BLaER1 treated with 17β-estradiol and CSF1 and Interleukin-3, amounts not matched to agents 10 nM and 100 nM (cell line): ENCODE measurements at regions not wholly inside any gene's neighbourhood (a gene's known extent, or its start where the extent isn't known, plus 50 kb on each side); places are given as distances from the start of the nearest gene placed in this dataset.
"Not testable (repeated sequence)": the region's sequence is repeated elsewhere in the genome, so short reads cannot be mapped to it uniquely, and the experiment has no call there.

Experiments
- H3K27ac ChIP-seq, 11 experiments: shearing (Covaris generic); formaldehyde crosslinking; 2 replicates each; pipeline ENCODE4 v1.8.1; 2022
- H3K27me3 ChIP-seq, 11 experiments: shearing (Covaris generic); formaldehyde crosslinking; 2 replicates each; pipeline ENCODE4 v1.8.1; 2022
- H3K36me3 ChIP-seq, 11 experiments: shearing (Covaris generic); formaldehyde crosslinking; 2 replicates each; pipeline ENCODE4 v1.8.1; 2022
- H3K4me1 ChIP-seq, 10 experiments: shearing (Covaris generic); formaldehyde crosslinking; 2 replicates each; pipeline ENCODE4 v1.8.1; 2022
- H3K4me2 ChIP-seq, 11 experiments: shearing (Covaris generic); formaldehyde crosslinking; 2 replicates each; pipeline ENCODE4 v1.8.1; 2022
- H3K4me3 ChIP-seq, 10 experiments: shearing (Covaris generic); formaldehyde crosslinking; 2 replicates each; pipeline ENCODE4 v1.8.1; 2022
- H3K9ac ChIP-seq, 11 experiments: shearing (Covaris generic); formaldehyde crosslinking; 2 replicates each; pipeline ENCODE4 v1.8.1; 2022
- H3K9me3 ChIP-seq, 11 experiments: shearing (Covaris generic); formaldehyde crosslinking; replicated peaks in 1 of 11; 2 replicates each; pipeline ENCODE4 v1.8.1; 2022
- H4K20me1 ChIP-seq, 11 experiments: shearing (Covaris generic); formaldehyde crosslinking; 2 replicates each; pipeline ENCODE4 v1.8.1; 2022
- Cebpa-rat ChIP-seq, 11 experiments: shearing (Covaris generic); IDR thresholded peaks; 2 replicates each; pipeline ENCODE4 v1.8.1; 2022

GRCh38 chrX:40530509-40530908, 50.3 kb upstream of the ATP6AP2 start:
- H3K27me3 ChIP-seq, result peaks cover 0 to 4% (median 0%) of the 10 kb centered on the region in 11 experiments; a peak in 1 of 22 replicates
- no peak overlapping the region for H3K9ac ChIP-seq
- H4K20me1 ChIP-seq, result no peaks in the 10 kb centered on the region; a peak in 1 of 22 replicates
- no peak overlapping the region for H3K4me2 ChIP-seq
- TF ChIP-seq Cebpa-rat (IDR thresholded peaks at IDR 0.05), result no peak
- no peaks in the 10 kb centered on the region for H3K36me3 ChIP-seq
- H3K4me3 ChIP-seq, result no peak overlapping the region
- H3K4me1 ChIP-seq, result no peaks in the 10 kb centered on the region
- peaks cover 0 to 6% (median 0%) of the 10 kb centered on the region in 11 experiments; a peak in 1 of 22 replicates for H3K9me3 ChIP-seq
- H3K27ac ChIP-seq, result no peak overlapping the region

- H3K4me1 ChIP-seq, result no peaks in the 10 kb centered on the region
- H4K20me1 ChIP-seq, result no peaks in the 10 kb centered on the region; a peak in 1 of 22 replicates
- H3K9me3 ChIP-seq, result peaks cover 0 to 6% (median 0%) of the 10 kb centered on the region in 11 experiments; a peak in 1 of 22 replicates
- no peak overlapping the region for H3K4me3 ChIP-seq
- H3K27me3 ChIP-seq, result peaks cover 0 to 4% (median 0%) of the 10 kb centered on the region in 11 experiments; a peak in 2 of 22 replicates
- TF ChIP-seq Cebpa-rat (IDR thresholded peaks at IDR 0.05), result no peak
- H3K36me3 ChIP-seq, result no peaks in the 10 kb centered on the region
- no peak overlapping the region for H3K4me2 ChIP-seq
- H3K27ac ChIP-seq, result no peak overlapping the region
- H3K9ac ChIP-seq, result no peak overlapping the region
These were observed 53.2 kb upstream of the ATP6AP2 start for GRCh38 chrX:40527543-40527942.

- H3K4me1 ChIP-seq, result no peaks in the 10 kb centered on the region
- no peak overlapping the region for H3K27ac ChIP-seq
- H3K4me3 ChIP-seq, result no peak overlapping the region
- TF ChIP-seq Cebpa-rat (IDR thresholded peaks at IDR 0.05), result no peak
- peaks cover 0 to under 1% (median 0%) of the 10 kb centered on the region in 11 experiments; a peak in 2 of 22 replicates for H3K27me3 ChIP-seq
- no peak overlapping the region for H3K4me2 ChIP-seq
- H3K9ac ChIP-seq, result no peak overlapping the region
- H3K36me3 ChIP-seq, result no peaks in the 10 kb centered on the region
- H4K20me1 ChIP-seq, result no peaks in the 10 kb centered on the region; a peak in 1 of 22 replicates
- H3K9me3 ChIP-seq, result peaks cover 0 to 6% (median 0%) of the 10 kb centered on the region in 11 experiments; a peak in 1 of 22 replicates
These were observed 54.4 kb upstream of the ATP6AP2 start for GRCh38 chrX:40526412-40526811.

- H3K9me3 ChIP-seq, H4K20me1 ChIP-seq, H3K36me3 ChIP-seq, H3K27ac ChIP-seq, H3K4me1 ChIP-seq, H3K4me3 ChIP-seq, H3K4me2 ChIP-seq, H3K9ac ChIP-seq, H3K27me3 ChIP-seq: not testable (repeated sequence)
These were observed 54.9 kb upstream of the ATP6AP2 start for GRCh38 chrX:40525901-40526300.

GRCh38 chrX:40524423-40524822, 56.3 kb upstream of the ATP6AP2 start:
- no peak for TF ChIP-seq Cebpa-rat (IDR thresholded peaks at IDR 0.05)
- no peaks in the 10 kb centered on the region for H3K4me1 ChIP-seq

GRCh38 chrX:40523852-40524251, 56.9 kb upstream of the ATP6AP2 start:
- H3K27ac ChIP-seq, result no peak overlapping the region
- H3K4me1 ChIP-seq, result no peaks in the 10 kb centered on the region
- TF ChIP-seq Cebpa-rat (IDR thresholded peaks at IDR 0.05), result no peak
- no peak overlapping the region for H3K9ac ChIP-seq
- no peaks in the 10 kb centered on the region; a peak in 2 of 22 replicates for H3K27me3 ChIP-seq
- no peaks in the 10 kb centered on the region; a peak in 1 of 22 replicates for H4K20me1 ChIP-seq
- no peak overlapping the region for H3K4me3 ChIP-seq
- peaks cover 0 to 6% (median 0%) of the 10 kb centered on the region in 11 experiments; a peak in 1 of 22 replicates for H3K9me3 ChIP-seq
- no peaks in the 10 kb centered on the region for H3K36me3 ChIP-seq
- no peak overlapping the region for H3K4me2 ChIP-seq

More at GRCh38 chrX:40524423-40524822, 56.3 kb upstream of the ATP6AP2 start:
- Histone ChIP-seq H3K9me3 (peaks cover 0 to 6% (median 0%) of the 10 kb centered on the region in 11 experiments; a peak in 1 of 22 replicates), H3K27ac (no peak overlapping the region), H3K27me3 (no peaks in the 10 kb centered on the region; a peak in 2 of 22 replicates), H4K20me1 (no peaks in the 10 kb centered on the region; a peak in 1 of 22 replicates), H3K36me3 (no peaks in the 10 kb centered on the region), H3K4me3 (no peak overlapping the region), H3K4me2 (no peak overlapping the region), H3K9ac (no peak overlapping the region)

- H3K9ac ChIP-seq, result no peak overlapping the region
- H3K36me3 ChIP-seq, result no peaks in the 10 kb centered on the region
- H3K27me3 ChIP-seq, result no peaks in the 10 kb centered on the region; a peak in 2 of 22 replicates
- TF ChIP-seq Cebpa-rat (IDR thresholded peaks at IDR 0.05), result no peak
- H3K9me3 ChIP-seq, result no peaks in the 10 kb centered on the region
- no peak overlapping the region for H3K27ac ChIP-seq
- no peaks in the 10 kb centered on the region for H3K4me1 ChIP-seq
- H3K4me2 ChIP-seq, result no peak overlapping the region
- no peaks in the 10 kb centered on the region; a peak in 1 of 22 replicates for H4K20me1 ChIP-seq
- H3K4me3 ChIP-seq, result no peak overlapping the region
These were observed 58.8 kb upstream of the ATP6AP2 start for GRCh38 chrX:40521868-40522450.

- Histone ChIP-seq H3K27ac (no peak overlapping the region), H3K9ac (no peak overlapping the region), H3K4me3 (no peak overlapping the region), H4K20me1 (no peaks in the 10 kb centered on the region), H3K36me3 (no peaks in the 10 kb centered on the region), H3K4me2 (no peak overlapping the region), H3K4me1 (peaks cover 0 to 6% (median 0%) of the 10 kb centered on the region in 10 experiments; a peak in 2 of 20 replicates), H3K9me3 (peaks cover 0 to 26% (median 10%) of the 10 kb centered on the region in 11 experiments; a peak in 17 of 22 replicates), H3K27me3 (no peaks in the 10 kb centered on the region; a peak in 1 of 22 replicates)
- TF ChIP-seq Cebpa-rat (IDR thresholded peaks at IDR 0.05), result no peak
These were observed 66.4 kb upstream of the ATP6AP2 start for GRCh38 chrX:40514376-40514775.

GRCh38 chrX:40513835-40514234, 66.9 kb upstream of the ATP6AP2 start:
- peaks cover 0 to 5% (median 0%) of the 10 kb centered on the region in 11 experiments; a peak in 4 of 22 replicates for H3K27me3 ChIP-seq
- H3K27ac ChIP-seq, result no peak overlapping the region
- H3K9me3 ChIP-seq, result peaks cover 0 to 26% (median 10%) of the 10 kb centered on the region in 11 experiments; a peak in 17 of 22 replicates
- no peak for TF ChIP-seq Cebpa-rat (IDR thresholded peaks at IDR 0.05)
- no peak overlapping the region for H3K4me3 ChIP-seq
- H4K20me1 ChIP-seq, result no peaks in the 10 kb centered on the region
- peaks cover 0 to 7% (median 0%) of the 10 kb centered on the region in 10 experiments; a peak in 2 of 20 replicates for H3K4me1 ChIP-seq
- H3K36me3 ChIP-seq, result no peaks in the 10 kb centered on the region
- H3K9ac ChIP-seq, result no peak overlapping the region
- no peak overlapping the region for H3K4me2 ChIP-seq

- H3K4me2 ChIP-seq, result no peak overlapping the region
- no peak overlapping the region for H3K4me3 ChIP-seq
- H3K4me1 ChIP-seq, result peaks cover 0 to 15% (median under 1%) of the 10 kb centered on the region in 10 experiments; a peak in 7 of 20 replicates
- peaks cover 0 to 26% (median 10%) of the 10 kb centered on the region in 11 experiments; a peak in 17 of 22 replicates for H3K9me3 ChIP-seq
- H3K9ac ChIP-seq, result no peak overlapping the region
- H3K27me3 ChIP-seq, result peaks cover 0 to 11% (median 0%) of the 10 kb centered on the region in 11 experiments; a peak in 8 of 22 replicates
- H3K27ac ChIP-seq, result no peak overlapping the region
- no peaks in the 10 kb centered on the region for H4K20me1 ChIP-seq
- H3K36me3 ChIP-seq, result no peaks in the 10 kb centered on the region
- TF ChIP-seq Cebpa-rat (IDR thresholded peaks at IDR 0.05), result no peak
These were observed 67.8 kb upstream of the ATP6AP2 start for GRCh38 chrX:40513012-40513411.
